K562 (cell line): ENCODE measurements at regions not wholly inside any gene's neighbourhood (a gene's known extent, or its start where the extent isn't known, plus 50 kb on each side); places are given as distances from the start of the nearest gene placed in this dataset.

Source experiments
- EZH2 ChIP-seq: IDR thresholded peaks from 2 replicates; pipeline ENCODE4 v1.6.1; 2012; ENCODE audit warnings: low read depth, mild to moderate bottlenecking, inconsistent platforms, low read length, borderline replicate concordance
- MAFG ChIP-seq: fragments of 450-650 bp; conservative IDR thresholded peaks from 2 replicates; pipeline ENCODE4 v1.6.1; 2016; ENCODE audit warnings: missing genetic modification characterization, missing compliant biosample characterization
- MEF2A ChIP-seq: IDR thresholded peaks from 2 replicates; pipeline ENCODE4 v1.6.1; 2011; ENCODE audit warnings: low read depth, mild to moderate bottlenecking, low read length, moderate library complexity; ENCODE audit not compliant: control insufficient read depth
- RCOR1 ChIP-seq, 2 experiments: IDR thresholded peaks; 2 replicates each; pipeline ENCODE4 v1.6.1; 2012; ENCODE audit warnings: low read depth in 2 of 2, low read length in 2 of 2, borderline replicate concordance in 1 of 2, improper control_type of control experiment in 1 of 2
- U2AF1 ChIP-seq: fragments of 200-400 bp; formaldehyde crosslinking; optimal IDR thresholded peaks from 2 replicates; pipeline ENCODE3; 2017; ENCODE audit warnings: mild to moderate bottlenecking, low read depth, low read length, moderate library complexity
- ZNF785 ChIP-seq: fragments of 250-450 bp; sonication (Bioruptor Pico); IDR thresholded peaks from 2 replicates; pipeline ENCODE4 v1.4.0; 2020; ENCODE audit warnings: mild to moderate bottlenecking
- TF ChIP-seq, protein P1 (sequence below): sonication (generic); formaldehyde crosslinking; IDR thresholded peaks from 2 replicates; pipeline ENCODE4 v1.8.1; 2023; ENCODE audit warnings: missing genetic modification reagents, mild to moderate bottlenecking, borderline replicate concordance
- TF ChIP-seq, protein P2 (sequence below): sonication (generic); formaldehyde crosslinking; IDR thresholded peaks from 2 replicates; pipeline ENCODE4 v1.5.0; 2020; ENCODE audit warnings: missing genetic modification reagents
- TF ChIP-seq, protein P3 (sequence below): sonication (generic); formaldehyde crosslinking; IDR thresholded peaks from 2 replicates; pipeline ENCODE4 v1.8.0; 2022; ENCODE audit warnings: mild to moderate bottlenecking, low read depth, missing genetic modification reagents

DNA sequence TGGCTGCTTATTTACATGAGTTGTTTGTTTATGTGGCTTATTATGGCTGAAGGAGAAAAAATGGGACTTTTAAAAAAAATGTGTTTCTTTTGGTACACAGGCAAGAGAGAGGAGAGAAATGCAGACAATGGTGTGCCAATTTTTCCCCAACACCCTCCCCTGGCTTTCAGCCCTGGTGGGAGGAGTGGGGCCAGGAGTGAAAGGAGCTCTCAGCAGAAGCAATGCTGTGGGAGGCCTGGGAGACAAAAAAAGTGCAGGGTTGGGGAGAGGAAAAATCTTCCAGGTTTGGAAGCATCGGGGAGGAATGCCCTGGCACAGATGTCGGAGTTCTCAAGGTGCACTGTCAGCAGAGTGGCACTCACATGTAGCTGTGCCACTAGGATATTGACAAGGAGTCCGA, 117.7 kb upstream of the FOXB1 start:
- TF ChIP-seq U2AF1 (no peak), EZH2 (no peak), ZNF785 (CRISPR knock-in tag) (no peak), RCOR1 (IDR thresholded peaks at IDR 0.05; ENCODE audit: borderline replicate concordance in 1 of 2, low read depth in 2 of 2, low read length in 2 of 2) (no peak), MAFG (tag) (no peak), MEF2A (no peak)
- TF ChIP-seq, protein P1, sequence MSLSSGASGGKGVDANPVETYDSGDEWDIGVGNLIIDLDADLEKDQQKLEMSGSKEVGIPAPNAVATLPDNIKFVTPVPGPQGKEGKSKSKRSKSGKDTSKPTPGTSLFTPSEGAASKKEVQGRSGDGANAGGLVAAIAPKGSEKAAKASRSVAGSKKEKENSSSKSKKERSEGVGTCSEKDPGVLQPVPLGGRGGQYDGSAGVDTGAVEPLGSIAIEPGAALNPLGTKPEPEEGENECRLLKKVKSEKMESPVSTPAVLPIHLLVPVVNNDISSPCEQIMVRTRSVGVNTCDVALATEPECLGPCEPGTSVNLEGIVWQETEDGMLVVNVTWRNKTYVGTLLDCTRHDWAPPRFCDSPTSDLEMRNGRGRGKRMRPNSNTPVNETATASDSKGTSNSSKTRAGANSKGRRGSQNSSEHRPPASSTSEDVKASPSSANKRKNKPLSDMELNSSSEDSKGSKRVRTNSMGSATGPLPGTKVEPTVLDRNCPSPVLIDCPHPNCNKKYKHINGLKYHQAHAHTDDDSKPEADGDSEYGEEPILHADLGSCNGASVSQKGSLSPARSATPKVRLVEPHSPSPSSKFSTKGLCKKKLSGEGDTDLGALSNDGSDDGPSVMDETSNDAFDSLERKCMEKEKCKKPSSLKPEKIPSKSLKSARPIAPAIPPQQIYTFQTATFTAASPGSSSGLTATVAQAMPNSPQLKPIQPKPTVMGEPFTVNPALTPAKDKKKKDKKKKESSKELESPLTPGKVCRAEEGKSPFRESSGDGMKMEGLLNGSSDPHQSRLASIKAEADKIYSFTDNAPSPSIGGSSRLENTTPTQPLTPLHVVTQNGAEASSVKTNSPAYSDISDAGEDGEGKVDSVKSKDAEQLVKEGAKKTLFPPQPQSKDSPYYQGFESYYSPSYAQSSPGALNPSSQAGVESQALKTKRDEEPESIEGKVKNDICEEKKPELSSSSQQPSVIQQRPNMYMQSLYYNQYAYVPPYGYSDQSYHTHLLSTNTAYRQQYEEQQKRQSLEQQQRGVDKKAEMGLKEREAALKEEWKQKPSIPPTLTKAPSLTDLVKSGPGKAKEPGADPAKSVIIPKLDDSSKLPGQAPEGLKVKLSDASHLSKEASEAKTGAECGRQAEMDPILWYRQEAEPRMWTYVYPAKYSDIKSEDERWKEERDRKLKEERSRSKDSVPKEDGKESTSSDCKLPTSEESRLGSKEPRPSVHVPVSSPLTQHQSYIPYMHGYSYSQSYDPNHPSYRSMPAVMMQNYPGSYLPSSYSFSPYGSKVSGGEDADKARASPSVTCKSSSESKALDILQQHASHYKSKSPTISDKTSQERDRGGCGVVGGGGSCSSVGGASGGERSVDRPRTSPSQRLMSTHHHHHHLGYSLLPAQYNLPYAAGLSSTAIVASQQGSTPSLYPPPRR (CRISPR knock-in tag), result no peak
- TF ChIP-seq, protein P2, sequence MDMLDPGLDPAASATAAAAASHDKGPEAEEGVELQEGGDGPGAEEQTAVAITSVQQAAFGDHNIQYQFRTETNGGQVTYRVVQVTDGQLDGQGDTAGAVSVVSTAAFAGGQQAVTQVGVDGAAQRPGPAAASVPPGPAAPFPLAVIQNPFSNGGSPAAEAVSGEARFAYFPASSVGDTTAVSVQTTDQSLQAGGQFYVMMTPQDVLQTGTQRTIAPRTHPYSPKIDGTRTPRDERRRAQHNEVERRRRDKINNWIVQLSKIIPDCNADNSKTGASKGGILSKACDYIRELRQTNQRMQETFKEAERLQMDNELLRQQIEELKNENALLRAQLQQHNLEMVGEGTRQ (CRISPR knock-in tag), result no peak
- TF ChIP-seq, protein P3, sequence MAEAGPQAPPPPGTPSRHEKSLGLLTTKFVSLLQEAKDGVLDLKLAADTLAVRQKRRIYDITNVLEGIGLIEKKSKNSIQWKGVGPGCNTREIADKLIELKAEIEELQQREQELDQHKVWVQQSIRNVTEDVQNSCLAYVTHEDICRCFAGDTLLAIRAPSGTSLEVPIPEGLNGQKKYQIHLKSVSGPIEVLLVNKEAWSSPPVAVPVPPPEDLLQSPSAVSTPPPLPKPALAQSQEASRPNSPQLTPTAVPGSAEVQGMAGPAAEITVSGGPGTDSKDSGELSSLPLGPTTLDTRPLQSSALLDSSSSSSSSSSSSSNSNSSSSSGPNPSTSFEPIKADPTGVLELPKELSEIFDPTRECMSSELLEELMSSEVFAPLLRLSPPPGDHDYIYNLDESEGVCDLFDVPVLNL (CRISPR knock-in tag), result no peak
